CD4-positive, alpha-beta T cell treated with Interleukin-15 for 1 hour (primary cell): ENCODE measurements at regions not wholly inside any gene's neighbourhood (a gene's known extent, or its start where the extent isn't known, plus 50 kb on each side); places are given as distances from the start of the nearest gene placed in this dataset.

Experiments used
- DNase-seq: peaks from one replicate; pipeline ENCODE4 v3.0.0-alpha.2; 2020

- DNase-seq, result no peak
Observed at GRCh38 chr3:70899816-70900215, 587.4 kb upstream of the MDFIC2 start.

- DNase-seq, result no peak
Observed at GRCh38 chr3:70890020-70890394, 577.6 kb upstream of the MDFIC2 start.

GRCh38 chr3:70889162-70890019 is 577.0 kb upstream of the MDFIC2 start:
- no peak for DNase-seq

- no peak for DNase-seq
Observed at GRCh38 chr3:70885636-70886035, 573.2 kb upstream of the MDFIC2 start.

- no peak for DNase-seq
Observed at GRCh38 chr3:70882104-70882503, 569.7 kb upstream of the MDFIC2 start.

GRCh38 chr3:70880421-70880820 is 568.0 kb upstream of the MDFIC2 start:
- DNase-seq, result no peak

- no peak for DNase-seq
Observed at GRCh38 chr3:70876154-70876553, 563.7 kb upstream of the MDFIC2 start.

GRCh38 chr3:70874196-70874595 is 561.8 kb upstream of the MDFIC2 start:
- DNase-seq, result no peak

GRCh38 chr3:70873686-70874085 is 561.2 kb upstream of the MDFIC2 start:
- DNase-seq, result no peak

GRCh38 chr3:70871909-70872656 is 559.6 kb upstream of the MDFIC2 start:
- no peak for DNase-seq

- DNase-seq, result no peak
Observed at GRCh38 chr3:70870576-70870975, 558.1 kb upstream of the MDFIC2 start.

- DNase-seq, result no peak
Observed at GRCh38 chr3:70868561-70868960, 556.1 kb upstream of the MDFIC2 start.

- DNase-seq, result no peak
Observed at GRCh38 chr3:70863049-70863448, 550.6 kb upstream of the MDFIC2 start.

- no peak for DNase-seq
Observed at GRCh38 chr3:70861855-70862254, 549.4 kb upstream of the MDFIC2 start.

GRCh38 chr3:70861234-70861633 is 548.8 kb upstream of the MDFIC2 start:
- DNase-seq, result no peak

- DNase-seq, result no peak
Observed at GRCh38 chr3:70857916-70858315, 545.5 kb upstream of the MDFIC2 start.

GRCh38 chr3:70856414-70857162 is 544.1 kb upstream of the MDFIC2 start:
- no peak for DNase-seq

GRCh38 chr3:70855149-70855548 is 542.7 kb upstream of the MDFIC2 start:
- no peak for DNase-seq

- no peak for DNase-seq
Observed at GRCh38 chr3:70854108-70854507, 541.7 kb upstream of the MDFIC2 start.

GRCh38 chr3:70853161-70853944 is 540.9 kb upstream of the MDFIC2 start:
- no peak for DNase-seq

GRCh38 chr3:70849911-70850699 is 537.7 kb upstream of the MDFIC2 start:
- no peak for DNase-seq
